Activated CD4-positive, CD25-positive, alpha-beta regulatory T cell (primary cell): ENCODE measurements at regions not wholly inside any gene's neighbourhood (a gene's known extent, or its start where the extent isn't known, plus 50 kb on each side); places are given as distances from the start of the nearest gene placed in this dataset.
"Not testable (repeated sequence)": the region's sequence is repeated elsewhere in the genome, so short reads cannot be mapped to it uniquely, and the experiment has no call there.

Source experiments
- DNase-seq, 4 experiments: peaks; one replicate each; lab custom pipeline; 2025; lab: John Stamatoyannopoulos, UW

DNA sequence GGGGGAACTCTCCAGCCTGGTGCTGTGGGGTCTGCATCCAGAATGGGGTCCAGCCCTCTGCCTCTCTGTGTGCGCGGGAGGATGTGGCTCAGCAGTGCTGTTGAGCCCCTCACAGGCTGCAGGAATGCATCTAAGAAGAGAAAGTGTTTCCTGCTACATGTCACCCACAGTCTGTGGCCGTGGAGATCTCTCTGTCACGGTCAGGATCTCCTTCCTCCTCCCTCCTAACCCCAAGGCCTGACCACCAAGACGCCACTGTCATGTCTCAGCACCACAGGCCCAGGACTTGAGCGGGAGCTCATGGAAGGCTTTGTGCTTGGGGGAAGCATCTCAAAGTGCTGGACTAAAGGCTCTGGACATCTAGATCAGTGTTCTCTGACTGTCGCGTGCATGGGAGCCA is 90.1 kb downstream of the SREK1 start:
- no peak for DNase-seq

DNA sequence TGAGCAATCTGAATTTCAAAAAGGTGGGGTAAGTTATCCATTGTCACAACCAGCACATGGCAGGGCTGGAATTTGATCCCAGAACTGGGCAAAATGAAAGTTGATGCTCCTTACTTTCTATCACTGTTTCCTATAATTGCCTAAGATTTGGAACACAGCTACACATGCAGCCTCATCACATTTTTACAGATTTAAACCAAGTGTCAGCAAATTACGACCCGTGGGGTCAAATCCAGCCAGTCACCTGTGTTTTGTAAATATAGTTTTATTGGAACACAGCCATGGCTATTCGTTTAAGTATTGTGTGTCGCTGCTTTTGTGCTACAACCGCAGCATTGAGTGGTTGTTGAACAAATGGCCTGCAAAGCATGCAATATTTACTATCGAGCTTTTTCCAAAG is 94.3 kb downstream of the SREK1 start:
- DNase-seq = no peak

DNA sequence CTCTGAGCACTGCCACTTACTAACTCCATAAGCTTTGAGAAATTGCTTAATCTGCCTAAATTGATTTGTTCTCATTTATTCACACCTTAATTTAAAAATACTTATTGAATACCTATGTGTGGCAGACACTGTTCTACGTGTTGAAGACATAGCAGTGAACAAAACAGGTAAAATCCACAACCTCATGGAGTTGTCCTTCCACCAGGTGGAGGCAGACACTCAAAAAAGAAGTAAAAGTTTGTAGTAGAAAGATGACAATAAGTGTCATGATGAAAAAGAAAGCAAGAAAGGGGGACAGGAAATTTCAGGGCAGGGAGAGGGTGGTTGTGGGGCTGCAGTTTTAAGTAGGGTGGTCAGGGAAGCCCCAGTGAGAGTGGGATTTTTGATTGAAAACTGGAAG is 94.9 kb downstream of the SREK1 start:
- no peak for DNase-seq

DNA sequence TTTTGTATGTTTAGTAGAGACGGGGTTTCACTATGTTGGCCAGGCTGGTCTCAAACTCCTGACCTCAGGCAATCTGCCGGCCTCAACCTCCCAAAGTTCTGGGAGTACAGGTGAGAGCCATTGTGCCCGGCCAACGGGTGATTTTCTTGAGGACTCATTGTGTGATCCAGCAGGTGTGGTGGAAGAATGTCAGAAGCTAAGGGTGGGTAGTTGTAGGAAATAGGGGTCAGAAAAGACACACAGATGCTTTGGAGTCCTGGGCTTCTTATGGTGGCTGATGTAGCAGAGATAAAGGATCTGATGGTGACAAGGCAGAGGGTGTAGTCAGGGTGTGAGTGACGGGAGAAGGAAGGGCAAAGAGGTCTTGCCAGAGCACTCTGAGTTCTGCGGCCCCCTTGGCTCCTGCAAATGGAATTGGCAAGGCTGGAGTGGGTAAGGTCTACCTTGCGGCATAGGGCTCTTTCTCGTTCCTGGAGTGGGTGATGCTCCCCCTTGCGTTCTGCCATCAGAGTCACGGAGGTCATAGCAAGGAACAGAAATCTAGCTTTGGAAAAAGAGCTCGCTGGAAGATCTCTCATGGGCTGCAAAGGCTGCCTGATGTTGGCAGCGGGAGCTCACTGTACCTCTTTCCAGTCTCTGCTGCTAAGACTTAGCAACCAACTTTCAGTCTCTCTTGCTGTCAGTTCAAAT is 97.2 kb downstream of the SREK1 start:
- DNase-seq = no peak

DNA sequence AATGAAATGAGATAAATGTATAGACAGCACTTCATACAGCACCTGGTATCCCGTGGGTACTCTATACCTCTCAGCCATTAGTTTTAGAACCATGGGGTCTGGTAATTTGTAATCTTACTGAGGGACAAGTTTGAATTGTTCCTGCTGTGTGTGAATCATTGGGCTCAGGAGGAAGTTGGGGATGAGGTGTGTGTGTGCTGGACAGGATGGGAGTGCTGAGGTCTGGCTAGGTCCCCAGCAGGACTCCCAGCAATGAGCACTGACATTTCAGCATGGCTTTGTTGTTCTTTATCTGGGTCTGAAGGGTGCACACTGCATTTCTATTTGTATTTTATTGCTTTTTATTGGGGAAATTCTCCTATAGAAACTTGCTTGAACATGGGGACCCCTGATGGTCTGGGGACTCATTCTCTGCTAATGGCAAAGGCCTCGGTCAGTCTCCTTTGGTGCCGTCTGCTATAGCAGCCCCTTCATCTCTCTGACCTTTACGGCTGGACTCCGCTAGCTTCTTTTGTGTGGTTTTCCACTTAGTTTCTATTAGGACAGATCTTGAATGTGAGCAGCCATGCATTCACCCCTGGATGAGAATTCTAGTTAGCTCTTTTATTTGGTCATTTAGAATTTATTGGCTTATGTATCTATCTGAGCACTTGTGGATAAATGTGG is 98.1 kb downstream of the SREK1 start:
- no peak for DNase-seq

DNA sequence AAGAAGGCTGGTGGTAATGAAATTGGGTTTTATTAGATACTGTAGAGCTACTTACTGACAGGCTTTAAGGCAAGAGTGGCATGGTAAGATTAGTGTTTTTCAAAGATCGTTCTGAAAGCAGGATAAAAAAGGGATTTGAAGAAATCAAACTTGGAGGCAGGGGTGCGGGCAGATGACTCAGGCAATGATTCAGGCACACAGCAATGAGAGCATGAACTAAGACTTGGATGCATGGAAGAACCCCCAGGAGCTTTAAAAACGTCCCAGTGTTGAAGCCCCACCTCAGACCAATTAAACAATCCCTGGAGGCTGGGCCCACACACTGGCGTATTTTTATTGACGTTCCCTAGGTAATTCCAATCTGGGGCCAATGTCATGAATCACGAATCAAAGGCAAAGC is 102.5 kb downstream of the SREK1 start:
- DNase-seq = no peak

DNA sequence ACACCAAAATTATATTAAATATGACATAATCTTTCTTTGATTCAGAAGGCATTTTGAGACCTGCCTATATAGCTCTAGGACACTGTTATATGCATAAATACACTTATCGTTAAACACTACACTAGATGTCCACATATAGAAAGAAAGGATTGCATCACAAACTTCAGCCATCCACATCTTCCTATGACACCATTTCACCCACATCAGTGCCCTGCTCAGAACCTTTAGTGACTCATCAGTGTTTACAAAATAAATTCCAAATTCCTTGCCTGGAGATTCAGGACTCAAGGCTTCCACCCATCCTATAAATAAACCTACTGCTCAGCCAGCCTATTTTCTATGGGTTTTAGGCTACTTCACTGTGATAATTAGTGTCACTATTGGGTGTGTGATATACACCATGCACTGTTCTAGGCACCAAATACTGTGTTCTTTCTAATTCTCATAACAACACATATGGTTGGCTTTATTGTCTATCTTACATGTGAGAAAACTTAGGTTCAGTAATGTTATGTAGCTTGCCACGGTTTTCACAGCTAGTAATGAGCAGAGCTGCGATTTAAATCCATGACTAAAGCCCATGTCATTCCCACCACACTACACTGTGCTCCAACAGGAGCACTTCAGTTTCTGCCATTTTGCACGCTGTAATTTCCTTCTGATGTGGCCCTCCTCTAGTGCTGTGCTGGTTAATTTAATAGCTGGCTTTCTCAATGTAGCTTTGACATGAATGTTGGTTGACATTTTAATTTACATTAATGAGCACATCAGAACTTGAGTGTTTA is 103.3 kb downstream of the SREK1 start:
- DNase-seq = no peak

DNA sequence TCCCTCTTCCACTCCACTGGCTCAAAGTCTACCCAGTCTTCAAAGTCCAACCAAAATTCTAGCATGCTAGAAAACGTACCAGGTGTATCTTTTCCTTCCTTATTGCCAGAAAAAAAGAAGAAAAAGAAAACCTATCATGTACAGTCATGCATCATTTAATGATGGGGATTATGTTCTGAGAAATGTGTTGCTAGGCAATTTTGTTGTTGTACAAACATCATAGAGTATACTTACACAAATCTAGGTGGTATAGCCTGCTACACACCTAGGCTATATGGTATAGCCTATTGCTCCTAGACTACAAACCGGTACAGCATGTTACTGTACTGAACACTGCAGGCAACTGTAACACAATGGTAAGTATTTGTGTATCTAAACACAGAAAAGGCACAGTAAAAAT is 104.8 kb downstream of the SREK1 start:
- DNase-seq = no peak

DNA sequence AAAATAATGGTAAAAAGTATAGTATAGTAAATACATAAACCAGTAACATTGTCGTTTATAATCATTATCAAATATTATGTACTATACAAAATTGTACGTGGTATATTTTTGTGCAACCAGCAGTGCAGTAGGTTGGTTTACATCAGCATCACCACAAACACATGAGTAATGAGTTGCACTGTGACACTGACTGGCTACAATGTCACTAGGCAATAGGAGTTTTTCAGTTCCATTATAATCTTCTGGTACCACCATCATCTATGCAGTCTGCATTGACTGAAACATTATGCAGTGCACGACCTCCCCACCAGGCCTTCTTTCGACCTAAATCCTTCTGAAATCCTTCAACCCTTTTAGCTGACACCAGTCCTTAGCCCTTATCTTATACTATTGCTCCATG is 105.8 kb downstream of the SREK1 start:
- DNase-seq = no peak

DNA sequence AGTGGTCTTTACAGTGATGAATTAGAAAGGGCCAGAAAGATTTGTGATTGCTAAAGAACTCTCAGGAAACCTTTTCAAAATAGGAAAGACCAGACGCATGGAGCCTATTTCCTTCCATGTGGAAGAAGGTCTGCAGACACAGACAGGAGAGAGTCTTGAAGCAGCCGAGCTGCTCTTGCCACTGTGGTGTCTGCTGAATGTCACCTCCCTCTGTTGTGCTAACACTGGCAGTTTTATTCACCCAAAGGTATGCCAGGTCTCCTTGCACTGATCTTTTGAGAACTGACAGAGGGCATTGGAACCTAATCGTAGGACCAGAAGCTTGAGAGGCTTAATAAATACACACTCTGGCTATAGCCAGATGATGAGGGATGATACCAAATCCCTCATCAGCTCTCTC is 108.7 kb downstream of the SREK1 start:
- DNase-seq = no peak

DNA sequence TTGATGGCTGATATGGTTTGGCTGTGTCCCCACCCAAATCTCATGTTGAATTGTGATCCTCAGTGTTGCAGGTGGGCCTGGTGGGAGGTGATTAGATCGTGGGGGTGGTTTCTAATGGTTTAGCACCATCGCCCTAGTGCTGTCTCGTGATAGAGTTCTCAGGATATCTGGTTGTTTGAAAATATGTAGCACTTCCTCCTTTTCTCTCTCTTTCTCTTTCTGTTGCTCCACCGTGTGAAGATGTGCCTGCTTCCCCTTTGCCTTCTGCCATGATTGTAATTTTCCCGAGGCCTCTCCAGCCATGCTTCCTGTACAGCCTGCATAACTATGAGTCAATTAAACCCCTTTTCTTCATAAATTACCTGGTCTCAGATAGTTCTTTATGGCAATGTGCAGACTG is 111.6 kb downstream of the SREK1 start:
- DNase-seq = no peak

DNA sequence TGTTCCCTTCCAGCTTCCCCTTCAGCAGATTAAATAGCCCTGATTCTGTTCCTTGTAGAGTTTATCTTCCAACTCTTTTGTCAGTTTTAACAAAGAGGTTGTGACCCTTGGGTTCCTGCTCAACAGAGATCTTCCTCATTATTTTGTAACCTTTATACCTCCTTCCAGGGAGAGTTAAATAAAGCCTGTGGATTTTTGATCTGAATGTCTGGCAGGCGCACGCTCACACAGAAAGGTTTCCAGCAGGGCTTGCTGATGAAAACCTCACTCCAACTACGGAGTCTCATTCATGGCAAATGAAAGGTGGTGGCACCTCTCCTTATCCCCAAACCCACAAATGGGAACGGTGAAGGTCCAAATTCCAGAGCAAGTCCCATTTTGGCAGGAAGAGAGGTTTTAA is 129.0 kb downstream of the SREK1 start:
- DNase-seq = no peak

DNA sequence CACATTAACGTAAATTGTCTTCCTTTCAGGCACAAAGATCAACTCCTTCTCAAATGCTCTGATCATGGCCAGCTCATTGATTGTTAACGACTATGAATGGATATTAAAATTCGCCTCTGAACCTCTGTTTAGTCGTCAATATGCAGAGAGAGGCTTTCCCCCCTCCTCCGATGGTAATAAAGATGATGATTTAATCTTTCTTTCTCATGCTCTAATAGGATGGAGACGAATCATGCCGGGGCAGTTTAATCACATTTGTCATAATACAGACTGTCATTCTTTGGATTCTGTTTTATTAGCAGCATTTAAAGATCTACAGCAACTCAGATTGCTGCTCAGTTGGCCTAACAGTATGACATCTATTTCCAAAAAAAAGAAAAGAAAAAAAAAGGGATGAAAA is 132.9 kb downstream of the SREK1 start:
- DNase-seq = no peak

DNA sequence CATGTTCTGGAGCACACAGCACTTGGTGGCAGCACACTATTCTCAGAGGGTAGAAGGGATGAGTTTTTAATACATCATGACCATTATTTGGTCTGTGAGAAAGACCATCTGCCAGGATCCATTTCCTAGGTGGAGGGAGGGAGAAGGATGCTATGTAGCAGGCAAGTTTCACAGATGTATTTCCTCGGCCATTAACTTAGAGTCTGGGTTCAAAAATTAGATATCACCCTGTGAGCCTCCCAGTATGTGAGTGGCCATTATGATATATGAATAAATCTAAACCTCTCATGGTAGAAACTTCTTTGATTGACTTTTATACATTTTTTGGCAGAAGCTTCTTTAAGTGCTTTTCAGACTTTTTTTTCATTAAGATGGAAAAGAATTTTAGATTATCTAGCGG is 133.9 kb downstream of the SREK1 start:
- DNase-seq = no peak

DNA sequence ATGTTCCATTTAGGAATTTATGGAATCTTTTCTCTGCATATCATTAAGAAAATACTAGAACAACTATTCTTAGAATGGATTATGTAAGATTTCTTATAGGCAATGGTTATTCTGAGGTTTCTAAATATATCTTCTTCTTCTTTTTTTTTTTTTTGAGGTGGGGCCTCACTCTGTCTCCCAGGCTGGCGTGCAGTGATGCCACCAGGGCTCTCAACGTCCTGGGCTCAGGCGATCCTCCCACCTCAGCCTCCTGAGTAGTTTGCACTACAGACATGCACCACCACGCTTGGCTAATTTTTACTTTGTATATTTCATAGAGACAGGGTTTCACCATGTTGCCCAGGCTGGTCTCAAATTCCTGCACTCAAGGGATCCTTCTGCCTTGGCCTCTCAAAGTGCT is 137.2 kb downstream of the SREK1 start:
- no peak for DNase-seq

DNA sequence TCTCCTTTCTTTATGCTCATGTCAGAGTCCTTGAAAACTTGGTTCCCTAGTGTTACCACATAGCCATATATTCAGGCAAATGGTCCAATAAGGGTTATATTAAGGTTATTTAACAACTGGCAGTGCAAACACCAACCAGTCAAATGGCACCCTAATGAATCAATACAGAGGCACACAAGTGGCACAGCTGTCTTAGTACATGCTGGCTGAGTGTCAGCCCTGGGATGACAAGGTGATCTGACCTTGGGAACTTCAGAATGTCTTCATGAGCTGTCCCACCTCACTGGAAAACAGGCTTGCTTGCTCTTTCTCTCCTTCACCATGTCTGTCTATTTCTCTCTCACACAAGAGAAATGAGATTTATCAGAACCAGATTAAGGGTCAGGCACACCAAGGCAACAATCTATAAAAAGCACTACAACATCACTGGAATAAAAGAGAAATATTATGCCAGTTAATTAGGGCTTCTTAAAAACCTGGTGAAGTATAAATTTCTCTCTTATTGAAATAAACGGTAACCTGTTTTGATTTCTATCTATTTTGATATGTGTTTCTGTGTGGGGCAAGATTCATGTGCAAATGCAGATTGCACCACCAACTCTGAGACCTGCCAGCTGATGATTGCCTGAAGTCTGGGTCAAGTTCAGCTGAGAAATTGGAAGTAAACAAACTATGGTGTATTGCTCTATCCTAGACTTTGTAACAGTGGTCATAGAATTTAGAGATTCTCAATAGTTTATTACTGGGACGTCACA is 140.7 kb downstream of the SREK1 start:
- no peak for DNase-seq

DNA sequence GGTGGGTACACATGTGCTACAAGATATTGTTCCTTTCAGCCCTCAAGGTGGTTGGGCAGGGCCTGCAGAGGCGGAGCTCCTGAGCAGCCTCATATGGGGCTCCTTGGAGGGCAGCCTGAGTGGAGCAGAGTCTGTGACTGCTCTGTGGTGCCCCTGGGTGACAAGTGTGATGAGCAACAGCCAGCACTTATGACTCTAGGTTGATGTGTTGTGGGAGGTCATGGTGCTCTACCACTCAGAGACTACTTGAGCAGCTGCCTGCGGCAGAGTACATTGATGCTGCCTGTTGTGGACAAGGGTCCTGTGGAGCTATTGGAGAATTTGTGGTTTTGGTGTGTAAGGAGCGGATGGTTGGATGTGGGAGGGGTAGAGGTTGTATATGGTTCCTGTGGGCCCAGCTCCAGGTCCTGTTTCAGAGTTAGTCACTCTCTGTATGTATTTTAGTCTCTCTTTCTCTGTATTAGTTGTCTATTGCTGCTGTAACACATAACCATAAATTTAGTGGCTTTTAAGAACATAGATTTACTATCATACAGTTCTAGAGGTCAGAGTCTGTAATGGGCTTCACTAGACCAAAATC is 141.3 kb downstream of the SREK1 start:
- no peak for DNase-seq

DNA sequence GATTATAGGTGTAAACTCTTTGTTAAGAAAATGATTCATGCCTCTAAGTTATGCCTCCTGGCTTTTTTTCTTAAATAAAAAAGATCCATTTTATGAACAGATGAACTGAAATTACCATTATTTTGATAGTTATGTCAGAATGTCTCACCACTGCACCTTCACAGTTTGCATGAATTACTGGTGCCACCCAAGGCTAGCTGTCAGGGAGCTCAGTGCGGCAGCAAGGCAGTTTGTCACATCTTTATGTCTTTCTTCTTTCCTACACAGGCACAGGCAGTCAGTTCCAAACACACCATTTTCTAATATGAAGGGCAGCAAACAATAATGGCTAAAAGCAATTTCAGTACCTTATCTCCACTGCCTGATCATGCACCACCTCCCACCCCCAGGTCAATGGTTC is 147.7 kb downstream of the SREK1 start:
- DNase-seq = no peak

DNA sequence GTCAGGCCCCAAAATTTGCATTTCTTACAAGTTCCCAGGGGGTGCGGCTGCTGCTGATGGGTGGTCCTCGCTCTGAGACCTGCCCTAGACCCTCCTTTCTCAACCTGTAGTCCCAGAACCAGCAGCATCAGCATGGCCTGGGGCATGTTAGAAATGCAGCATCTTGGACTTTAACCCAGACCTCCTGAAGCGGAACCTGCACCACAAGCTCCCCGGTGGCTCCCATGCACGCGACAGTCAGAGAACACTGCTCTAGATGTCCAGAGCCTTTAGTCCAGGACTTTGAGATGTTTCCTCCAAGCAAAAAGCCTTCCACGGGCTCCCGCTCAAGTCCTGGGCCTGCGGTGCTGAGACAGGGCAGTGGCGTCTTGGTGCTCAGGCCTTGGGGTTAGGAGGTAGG is 149.8 kb downstream of the SREK1 start:
- not testable (repeated sequence) for DNase-seq

DNA sequence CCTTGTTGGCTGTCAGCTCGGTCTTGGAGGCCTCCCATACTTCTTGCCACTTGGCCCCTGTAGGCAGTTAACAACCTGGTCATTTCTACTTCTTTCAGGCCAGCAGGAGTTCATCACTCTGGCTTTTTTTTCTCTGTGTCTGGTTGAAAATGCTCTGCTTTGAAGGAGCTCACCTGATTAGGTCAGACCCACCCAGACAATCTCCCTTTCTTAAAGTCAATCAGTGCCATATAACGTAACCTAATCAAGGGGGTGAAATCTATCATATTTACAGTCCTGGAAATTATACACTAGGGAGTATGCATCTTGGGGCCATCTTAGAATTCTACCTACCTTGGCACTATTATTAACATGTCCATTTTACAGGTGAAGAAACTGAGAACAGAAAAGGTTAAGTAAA is 155.4 kb downstream of the SREK1 start:
- no peak for DNase-seq

DNA sequence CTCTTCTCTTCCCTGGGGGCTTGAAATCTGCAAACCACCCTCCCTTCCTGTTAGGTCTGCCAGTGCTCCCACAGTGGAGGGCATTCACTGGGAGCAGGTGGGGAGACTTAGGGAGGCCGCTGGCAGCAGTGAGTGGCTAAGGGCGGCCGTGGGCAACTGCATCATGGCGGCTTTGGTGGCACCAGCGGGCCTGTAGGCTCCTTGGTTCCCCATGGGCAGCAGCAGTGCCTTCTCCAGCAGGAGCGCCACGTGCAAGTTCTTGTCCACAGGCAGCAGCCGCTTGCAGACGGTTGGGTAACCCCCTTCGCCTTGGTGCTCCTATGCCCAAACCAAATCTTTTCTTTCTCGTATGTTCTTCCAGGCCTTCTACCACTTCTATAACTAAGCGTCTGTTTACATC is 158.2 kb downstream of the SREK1 start:
- DNase-seq = no peak
